ENCODE measurements at regions not wholly inside any gene's neighbourhood (a gene's known extent, or its start where the extent isn't known, plus 50 kb on each side); places are given as distances from the start of the nearest gene placed in this dataset.
"Not testable (repeated sequence)": the region's sequence is repeated elsewhere in the genome, so short reads cannot be mapped to it uniquely, and the experiment has no call there.

DNA sequence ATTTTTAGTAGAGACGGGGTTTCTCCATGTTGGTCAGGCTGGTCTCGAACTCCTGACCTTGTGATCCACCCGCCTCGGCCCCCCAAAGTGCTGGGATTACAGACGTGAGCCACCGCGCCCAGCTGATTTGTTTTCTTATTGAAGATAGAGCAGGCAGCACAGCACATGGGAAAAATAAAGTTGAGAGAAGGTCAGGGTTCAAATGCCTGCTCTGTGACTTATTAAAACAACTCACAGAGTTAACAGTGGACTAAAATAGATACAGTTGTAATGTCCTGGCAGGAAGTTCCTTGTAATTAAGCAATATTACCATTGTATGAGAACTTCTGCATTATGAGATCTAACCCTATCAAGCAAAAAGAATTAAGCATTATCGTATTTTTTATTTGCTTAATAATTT, 615.7 kb upstream of the CCNG1 start:
- H3K9me1 ChIP-seq (ENCODE audit: insufficient read depth, low read length); H3K23ac ChIP-seq (ENCODE audit: low read depth, low read length); H3K27ac ChIP-seq (ENCODE audit: insufficient read depth, low read length); H2AFZ ChIP-seq (replicated peaks; ENCODE audit: low read length, poor library complexity); in situ Hi-C loops (cut with MboI; ENCODE audit: low sequenced_read_pairs); H2BK5ac ChIP-seq (ENCODE audit: low read depth, low read length, poor library complexity, severe bottlenecking); H3K4me3 ChIP-seq (ENCODE audit: insufficient read depth, low read depth, low read length); H3K79me1 ChIP-seq (ENCODE audit: low read depth in 1 of 2, low read length in 2 of 2); dilution Hi-C loops (cut with HindIII; ENCODE audit: low sequenced_read_pairs, unreplicated experiment); H4K20me1 ChIP-seq (ENCODE audit: insufficient read depth, low read length); H3K4me2 ChIP-seq (ENCODE audit: low read depth, low read length); H4K8ac ChIP-seq (ENCODE audit: low read depth in 2 of 2, low read length in 2 of 2); H3K36me3 ChIP-seq (ENCODE audit: control insufficient read depth, insufficient read depth, low read length); H2BK20ac ChIP-seq (ENCODE audit: low read depth, low read length); intact Hi-C loops (cut with micrococcal nuclease); H3K18ac ChIP-seq (ENCODE audit: low read depth, low read length); POLR2A ChIA-PET (ENCODE audit: unreplicated experiment); H3K56ac ChIP-seq (ENCODE audit: extremely low read depth, insufficient read depth, low read length); CTCF ChIA-PET; H2BK120ac ChIP-seq (ENCODE audit: low read depth, low read length); DNase-seq; H2AK5ac ChIP-seq (ENCODE audit: low read depth, low read length); H4K91ac ChIP-seq (ENCODE audit: insufficient read depth, low read depth, low read length); H3K4ac ChIP-seq (ENCODE audit: low read depth, low read length); H3K4me1 ChIP-seq (ENCODE audit: control insufficient read depth, insufficient read depth, low read length); H2AK9ac ChIP-seq (replicated peaks; ENCODE audit: low read depth, low read length, poor library complexity); H2BK15ac ChIP-seq (ENCODE audit: low read depth, low read length); ATAC-seq (ENCODE audit: low read depth); BruUV-seq (replicated peaks); H3K14ac ChIP-seq (replicated peaks; ENCODE audit: low read depth, low read length); H3K9ac ChIP-seq (ENCODE audit: low read depth, low read length); H3K27me3 ChIP-seq (ENCODE audit: control insufficient read depth, insufficient read depth, low read length); H4K5ac ChIP-seq (ENCODE audit: low read depth, low read length); H3K9me3 ChIP-seq (ENCODE audit: control insufficient read depth, insufficient read depth, low read length): not testable (repeated sequence)
- 0% methylated on average over 1 of the region's 8 CpGs; no CpG with 5 or more reads in 1 of the 2 experiments for WGBS, 2 experiments (ENCODE audit: extremely low coverage in 2 of 2, insufficient read length in 1 of 2)

Data from IMR-90 (cell line).